NT2/D1 (cell line): ENCODE measurements at regions not wholly inside any gene's neighbourhood (a gene's known extent, or its start where the extent isn't known, plus 50 kb on each side); places are given as distances from the start of the nearest gene placed in this dataset.

Experiments used
- YY1 ChIP-seq: IDR thresholded peaks from 2 replicates; pipeline ENCODE4 v1.6.1; 2011; ENCODE audit not compliant: insufficient read length, insufficient read depth
- ZNF274 ChIP-seq: IDR thresholded peaks from 2 replicates; pipeline ENCODE4 v1.6.1; 2011; ENCODE audit warnings: mild to moderate bottlenecking, low read depth, low read length

GRCh38 chr5:60417500-60418181 lies 282.3 kb downstream of the DEPDC1B start:
- TF ChIP-seq ZNF274 (no peak), YY1 (no peak)
